ENCODE measurements at regions not wholly inside any gene's neighbourhood (a gene's known extent, or its start where the extent isn't known, plus 50 kb on each side); places are given as distances from the start of the nearest gene placed in this dataset.
"Not testable (repeated sequence)": the region's sequence is repeated elsewhere in the genome, so short reads cannot be mapped to it uniquely, and the experiment has no call there.

DNA sequence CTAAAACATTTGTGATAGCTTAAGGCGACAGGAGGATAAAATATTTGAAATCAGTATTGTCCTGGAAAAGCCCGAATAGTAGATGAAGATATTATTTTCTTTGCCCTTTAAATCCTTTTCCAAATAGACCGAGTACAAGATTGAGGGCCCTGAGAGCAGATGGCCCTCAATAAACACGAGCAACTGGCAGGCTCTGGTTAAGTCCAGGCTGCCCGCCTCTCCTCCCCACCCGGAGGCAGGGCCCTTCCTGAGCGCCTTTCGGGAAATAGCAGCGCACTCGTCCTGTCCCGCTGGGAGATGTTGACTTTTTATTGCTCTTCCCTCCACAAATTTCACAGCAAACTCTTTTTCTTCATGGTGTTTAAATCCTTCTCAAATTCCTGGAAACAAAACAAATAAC is 50.8 kb upstream of the MAX start:
- no peak for DNase-seq (ENCODE audit: low spot score)

DNA sequence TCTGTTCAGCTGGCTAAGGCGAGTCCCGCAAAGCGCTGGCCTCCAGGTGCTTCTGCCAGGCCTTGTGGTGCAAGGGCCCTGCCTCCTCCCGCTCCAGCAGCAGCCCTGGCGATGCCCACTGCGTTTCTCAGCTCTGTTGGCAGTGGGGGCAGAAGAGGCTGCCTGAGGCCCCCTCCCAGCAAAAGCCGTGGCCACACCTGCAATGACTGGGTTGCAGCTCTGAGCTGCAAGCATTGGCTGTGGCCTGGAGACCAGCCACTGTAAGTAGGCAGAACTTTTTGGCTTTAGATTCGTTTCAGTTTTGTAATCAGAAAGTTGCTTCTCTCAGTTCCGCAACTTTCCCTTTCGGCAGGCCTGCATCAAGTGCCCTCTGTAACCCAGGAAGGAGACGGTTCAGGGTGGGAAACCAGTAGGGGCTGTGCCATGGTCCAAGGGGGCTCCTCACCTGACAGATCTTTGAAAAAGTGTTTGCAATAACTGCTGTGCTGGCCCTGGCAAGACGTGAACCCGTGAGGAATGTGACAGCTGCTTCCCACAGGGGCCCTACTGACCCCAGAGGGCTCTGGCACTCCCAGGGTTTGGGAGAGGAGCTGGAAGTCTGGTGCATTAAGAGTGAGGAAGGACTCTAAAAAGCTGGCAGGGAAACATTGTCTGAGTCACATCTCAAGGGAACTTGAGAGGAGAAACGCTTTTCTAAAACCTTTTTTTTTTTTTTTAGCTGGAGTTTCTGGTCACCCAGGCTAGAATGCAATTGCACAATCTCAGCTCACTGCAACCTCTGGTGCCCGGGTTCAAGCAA is 54.5 kb upstream of the MAX start:
- DNase-seq (ENCODE audit: low spot score) = no peak

DNA sequence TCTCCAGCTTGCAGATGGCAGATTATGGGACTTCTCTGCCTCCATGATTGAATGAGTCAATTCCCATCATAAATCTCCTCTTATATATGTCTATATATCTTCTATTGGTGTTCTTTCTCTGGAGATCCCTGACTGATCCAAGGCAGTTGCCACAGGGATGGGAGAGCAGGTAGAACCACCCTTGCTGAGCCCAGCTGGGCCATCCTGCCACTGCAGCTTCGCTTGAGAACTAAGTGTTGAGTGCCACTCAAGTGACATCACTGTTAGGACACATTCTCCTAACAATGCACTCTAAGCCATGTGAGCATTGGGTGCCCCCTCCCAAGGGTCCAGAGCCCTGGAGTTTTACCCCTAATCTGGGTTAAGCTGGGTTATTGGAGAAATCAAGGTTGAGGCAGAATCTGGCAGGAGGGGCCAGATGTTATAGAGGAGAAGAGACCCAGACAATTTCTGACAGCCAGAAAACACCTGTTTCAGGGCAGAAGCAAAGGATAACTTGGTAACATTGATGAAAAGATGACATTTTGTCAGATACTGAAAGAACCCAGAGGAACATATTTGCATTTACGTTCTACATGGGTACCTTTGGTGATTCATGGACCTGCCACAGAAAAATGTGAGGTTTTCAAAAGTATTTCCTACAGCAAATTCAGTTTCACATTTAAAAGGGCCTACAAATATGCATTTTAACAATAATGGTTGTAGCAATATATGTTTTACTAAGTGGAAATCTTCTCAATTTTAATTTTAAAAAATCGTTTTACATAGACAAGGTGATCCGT is 57.2 kb upstream of the MAX start:
- DNase-seq (ENCODE audit: low spot score) = no peak

DNA sequence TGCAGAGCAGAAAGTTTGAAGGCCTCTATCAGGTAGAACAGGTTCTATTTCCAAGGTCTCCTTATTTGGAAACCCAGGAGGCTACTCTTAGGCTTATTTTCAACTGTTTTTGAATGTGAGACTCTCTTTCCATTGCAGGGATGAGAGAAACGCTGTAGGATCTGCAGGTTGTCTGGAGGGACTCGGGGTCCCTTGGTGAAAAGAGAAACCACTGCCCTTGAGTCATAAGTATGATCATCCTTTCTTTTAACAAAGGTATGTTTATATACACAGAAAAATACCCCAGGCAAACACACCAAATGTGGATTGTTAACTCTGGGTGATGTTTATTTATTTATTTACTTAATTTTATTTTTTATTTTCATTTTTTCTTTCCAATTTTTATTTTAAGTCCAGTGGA is 57.8 kb upstream of the MAX start:
- DNase-seq (ENCODE audit: low spot score) = no peak

DNA sequence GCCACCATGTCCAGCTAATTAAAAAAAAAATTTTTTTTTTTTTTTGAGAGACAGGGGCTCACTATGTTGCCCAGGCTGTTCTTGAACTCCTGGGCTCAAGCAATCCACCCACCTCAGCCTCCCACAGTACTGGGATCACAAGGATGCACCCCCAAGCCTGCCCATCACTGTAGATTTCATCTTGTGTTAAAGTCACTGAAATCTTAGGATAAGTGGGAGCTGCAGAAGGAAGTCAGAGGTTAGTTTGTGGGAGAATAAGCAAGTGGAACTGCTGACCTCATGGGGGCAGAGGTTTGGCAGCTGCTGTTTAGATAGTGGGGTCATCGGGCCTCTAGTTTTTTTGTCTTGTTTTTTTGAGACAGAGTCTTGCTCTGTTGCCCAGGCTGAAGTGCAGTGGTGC is 59.7 kb upstream of the MAX start:
- DNase-seq (ENCODE audit: low spot score) = no peak

DNA sequence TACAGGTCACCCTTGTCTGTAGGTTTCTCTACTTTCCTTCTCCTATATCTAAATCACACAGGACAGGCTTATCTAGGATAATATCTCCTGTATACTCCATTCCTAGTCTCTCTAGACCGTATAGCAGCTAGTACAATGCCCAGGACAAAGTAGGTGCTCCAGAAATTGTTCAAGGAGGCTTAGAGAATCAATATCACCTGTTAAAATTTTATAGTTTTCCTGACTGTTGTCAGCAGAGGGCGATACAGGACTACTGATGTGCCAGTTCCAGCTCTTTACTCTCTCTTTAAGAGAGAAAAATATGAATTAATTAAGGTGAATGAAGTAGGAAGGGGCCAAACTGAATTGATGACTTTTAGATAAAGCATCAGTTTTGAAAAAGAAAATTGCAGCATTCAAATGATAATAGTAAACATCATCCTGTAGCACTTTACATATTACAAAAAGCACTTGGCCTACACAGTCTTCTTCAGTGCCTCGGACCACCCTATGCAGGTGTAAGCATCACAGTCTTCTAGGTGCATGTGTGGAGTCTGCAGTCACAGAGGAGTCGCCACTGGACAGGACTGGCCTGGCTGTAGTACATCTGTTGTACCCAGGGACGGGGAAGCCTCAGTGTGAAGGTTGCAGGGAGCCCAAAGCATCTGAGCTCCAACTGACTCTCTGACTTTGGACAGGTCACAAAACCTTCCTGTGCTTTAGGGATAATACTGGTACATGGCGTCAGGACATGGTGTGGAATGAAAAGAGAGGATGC is 61.9 kb upstream of the MAX start:
- DNase-seq (ENCODE audit: low spot score) = peak; percentile 59

DNA sequence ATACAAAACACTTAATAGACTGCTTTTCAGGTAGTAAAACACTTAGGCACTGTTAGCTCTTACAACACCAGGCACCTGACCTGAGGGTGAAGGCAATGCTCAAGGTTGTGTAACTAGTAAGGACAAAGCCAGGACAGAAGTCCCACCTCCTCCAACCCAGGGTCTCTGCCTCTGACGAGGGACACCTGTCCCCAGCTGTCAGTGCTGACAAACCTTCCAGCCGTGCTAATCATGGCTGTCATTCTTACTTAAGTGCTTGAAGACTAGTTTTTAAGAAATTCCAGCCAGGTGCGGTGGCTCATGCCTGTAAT is 62.5 kb upstream of the MAX start:
- DNase-seq (ENCODE audit: low spot score) = no peak

DNA sequence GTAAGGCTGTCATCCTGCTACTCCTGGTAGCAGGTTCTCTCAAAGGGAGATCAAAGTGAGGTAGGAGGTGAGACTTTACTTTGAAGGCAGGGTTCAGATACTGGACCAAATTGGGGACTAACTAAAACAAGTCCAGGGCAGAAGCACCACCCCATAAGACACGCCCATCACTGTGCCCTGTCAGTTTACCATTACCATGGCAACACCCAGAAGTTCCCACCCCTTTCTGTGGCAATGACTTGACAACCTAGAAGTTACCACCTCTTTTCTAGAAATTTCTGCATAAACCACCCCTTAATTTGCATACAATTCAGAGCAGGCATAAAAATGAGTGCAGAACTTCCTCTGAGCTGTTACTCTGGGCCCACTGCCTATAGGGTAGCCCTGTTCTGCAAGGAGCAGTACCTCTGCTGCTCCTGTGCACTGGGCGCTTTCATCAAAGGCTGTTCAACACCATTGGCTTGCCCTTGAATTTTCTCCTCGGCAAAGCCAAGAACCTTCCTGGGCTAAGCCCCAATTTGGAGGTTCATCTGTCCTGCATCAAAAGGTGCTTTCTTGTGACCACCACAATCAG is 64.8 kb upstream of the MAX start:
- no peak for DNase-seq (ENCODE audit: low spot score)

DNA sequence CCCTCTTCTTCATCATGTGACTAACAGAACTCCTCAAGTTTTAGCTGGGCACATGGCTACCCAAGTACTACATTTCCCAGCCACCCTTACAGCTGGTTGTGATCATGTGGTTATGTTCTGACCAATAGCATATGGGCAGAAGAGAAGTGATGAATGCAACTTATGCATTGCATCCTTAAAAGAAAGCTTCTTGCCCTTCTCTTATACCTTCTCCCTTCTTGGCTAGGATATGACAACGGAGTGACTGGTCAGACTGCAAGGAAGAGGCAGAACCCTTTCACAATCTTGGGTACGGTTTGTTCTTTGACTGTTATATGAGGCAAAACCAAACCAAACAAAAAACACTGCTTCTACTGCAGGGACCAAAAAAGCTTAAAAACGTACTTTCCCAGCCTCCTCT is 66.5 kb upstream of the MAX start:
- no peak for DNase-seq (ENCODE audit: low spot score)

DNA sequence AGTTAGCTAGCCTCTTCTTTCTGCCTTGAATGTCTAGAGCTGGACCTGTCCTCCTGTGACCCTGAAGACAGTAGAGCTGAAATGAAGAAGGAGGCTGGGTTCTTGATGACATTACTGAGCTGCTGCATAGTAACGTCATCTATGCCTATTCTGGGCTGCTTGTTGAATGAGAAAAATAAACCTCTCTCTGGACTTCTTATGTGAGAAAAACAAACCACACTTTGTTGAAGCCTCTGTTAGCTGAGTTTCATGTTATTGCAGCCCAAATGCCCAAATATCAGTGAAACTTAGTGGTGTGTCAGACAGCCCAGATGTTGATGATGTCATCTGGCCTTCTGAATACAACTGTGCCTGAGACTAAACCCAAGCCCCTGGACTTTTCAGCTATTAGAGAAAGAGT is 67.0 kb upstream of the MAX start:
- no peak for DNase-seq (ENCODE audit: low spot score)

DNA sequence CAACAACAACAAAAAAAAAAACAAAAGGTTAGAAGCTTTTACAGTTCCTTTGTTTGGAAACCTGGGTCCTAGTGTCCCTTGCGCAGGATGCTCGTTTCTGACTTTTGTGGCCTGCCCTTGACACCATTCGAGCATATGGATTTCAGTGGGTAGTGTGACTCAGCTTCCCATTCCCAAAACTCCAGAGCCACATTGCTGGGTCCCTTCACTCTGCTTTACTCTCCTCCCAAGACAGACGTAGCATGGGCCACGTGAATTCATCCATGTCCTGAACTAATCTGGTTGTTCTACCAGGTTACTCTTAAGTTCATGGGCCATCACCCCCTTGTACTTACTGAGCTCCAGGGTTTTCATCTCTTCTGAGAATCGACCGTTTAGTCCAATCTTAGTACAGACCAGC is 68.0 kb upstream of the MAX start:
- no peak for DNase-seq (ENCODE audit: low spot score)

DNA sequence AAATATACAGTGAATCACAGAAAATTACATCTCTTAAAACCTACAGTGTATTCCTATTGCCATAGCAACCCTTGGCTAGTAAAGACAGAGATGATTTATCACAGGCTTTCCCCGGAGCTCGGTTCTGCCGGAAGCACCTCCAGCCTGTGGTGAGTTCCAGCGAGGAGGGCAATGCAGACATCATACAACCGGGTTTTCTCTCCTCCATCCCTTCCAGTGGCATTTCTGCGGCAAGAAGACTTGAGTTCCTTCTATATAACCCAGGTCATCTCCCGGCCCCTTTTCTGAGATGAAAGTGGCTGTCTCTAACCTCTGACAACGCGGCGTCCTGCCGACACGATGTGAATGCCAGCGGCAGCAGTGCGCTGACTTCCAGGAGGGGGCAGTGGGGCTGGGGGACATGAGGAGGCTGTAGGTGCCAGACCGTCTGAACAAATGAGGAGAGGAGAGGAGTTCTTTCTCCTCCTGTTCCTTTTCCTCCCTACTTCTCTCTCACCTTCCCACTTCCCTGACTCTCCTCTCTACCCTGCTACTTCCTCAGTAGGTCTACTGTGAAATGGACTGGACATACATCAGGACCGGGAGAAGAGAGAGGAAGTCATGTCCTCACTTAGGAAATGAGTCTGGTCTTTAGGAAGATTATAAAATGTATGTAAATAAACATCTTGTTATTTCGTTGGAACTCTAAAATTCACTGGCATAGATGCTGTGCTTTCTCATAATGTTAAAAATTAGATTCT is 68.6 kb upstream of the MAX start:
- DNase-seq (ENCODE audit: low spot score) = peak; percentile 47

DNA sequence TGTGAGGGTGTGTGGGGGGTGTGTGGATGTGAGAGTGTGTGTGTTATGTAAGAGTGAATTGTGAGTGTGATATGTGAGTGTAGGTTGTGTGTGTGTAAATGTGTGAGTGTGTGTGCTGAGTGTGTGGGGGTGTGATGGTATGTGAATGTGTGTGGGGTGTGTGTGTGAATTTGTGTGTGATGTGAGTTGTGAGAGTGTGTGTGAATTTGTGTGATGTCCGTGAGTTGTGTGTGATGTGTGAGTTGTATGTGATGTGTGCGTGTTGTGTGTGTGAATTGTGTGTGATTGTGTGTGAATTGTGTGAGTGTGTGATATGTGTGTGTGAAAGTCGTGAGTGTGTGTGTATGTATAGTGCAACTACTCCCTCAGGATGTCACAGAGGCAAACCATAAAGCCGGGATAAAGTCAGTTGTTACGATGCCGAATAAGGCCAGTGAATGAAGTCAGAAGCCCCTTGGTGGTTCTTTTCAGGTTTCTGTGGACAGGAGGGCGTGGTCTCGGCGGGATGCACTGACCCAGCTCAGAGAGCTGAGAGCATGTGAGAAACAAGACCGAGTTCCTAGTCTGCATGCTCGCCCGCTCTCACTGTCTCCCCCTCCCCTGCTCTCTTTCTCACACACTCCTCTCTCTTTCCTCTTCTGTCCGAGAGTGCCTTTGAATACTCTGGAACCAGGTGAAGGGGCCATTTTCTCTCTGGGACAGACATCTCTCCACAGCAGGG is 71.8 kb upstream of the MAX start:
- no peak for DNase-seq (ENCODE audit: low spot score)

DNA sequence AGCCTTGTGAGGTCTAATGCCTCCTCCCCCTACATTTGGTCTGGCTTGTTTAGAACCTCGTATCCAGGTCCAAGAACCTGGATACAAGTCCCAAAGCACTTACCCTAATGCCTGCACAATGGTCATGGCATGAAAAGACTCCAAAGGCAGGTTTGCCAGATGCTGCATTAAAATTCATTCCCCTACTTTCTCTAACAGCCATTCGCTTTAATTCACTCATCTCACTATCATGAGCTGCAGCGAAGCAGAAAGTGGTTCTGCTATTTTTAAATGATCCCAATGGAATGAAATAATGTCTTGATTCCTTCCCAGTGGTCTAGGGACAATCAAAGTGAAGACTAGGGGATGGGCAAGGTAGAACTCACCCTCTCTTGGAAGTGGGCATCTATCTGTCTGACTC is 72.5 kb upstream of the MAX start:
- no peak for DNase-seq (ENCODE audit: low spot score)

DNA sequence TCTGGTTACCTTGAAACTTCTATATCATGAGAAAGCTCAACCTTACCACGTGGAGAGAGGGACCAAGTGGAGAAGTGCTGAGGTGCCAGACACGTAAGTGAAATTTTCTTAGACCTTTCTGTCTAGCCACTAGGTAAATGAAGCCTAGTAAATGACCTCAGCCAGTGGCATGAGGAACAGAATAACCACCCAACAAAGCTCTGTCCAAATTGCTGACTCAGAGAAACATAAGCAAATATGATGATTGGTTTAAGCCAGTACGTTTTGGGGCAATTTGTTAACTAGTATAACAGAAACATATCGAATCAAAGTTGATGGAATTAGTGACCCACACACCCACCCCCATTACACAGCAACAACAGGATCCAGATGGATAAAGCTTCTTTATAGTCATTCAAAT is 75.2 kb upstream of the MAX start:
- no peak for DNase-seq (ENCODE audit: low spot score)

DNA sequence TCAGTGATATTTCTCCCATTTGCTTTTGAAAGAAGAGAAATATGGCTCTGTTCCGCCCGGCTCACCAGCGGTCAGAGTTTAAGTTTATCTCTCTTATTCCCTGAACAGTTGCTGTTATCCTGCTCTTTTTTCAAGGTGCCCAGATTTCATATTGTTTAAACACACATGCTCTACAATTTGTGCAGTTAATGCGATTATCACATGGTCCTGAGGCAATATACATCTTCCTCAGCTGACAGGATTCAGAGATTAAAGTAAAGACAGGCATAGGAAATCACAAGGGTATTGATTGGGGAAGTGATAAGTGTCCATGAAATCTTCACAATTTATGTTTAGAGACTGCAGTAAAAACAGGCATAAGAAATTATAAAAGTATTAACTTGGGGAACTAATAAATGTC is 76.9 kb upstream of the MAX start:
- DNase-seq (ENCODE audit: low spot score) = not testable (repeated sequence)

DNA sequence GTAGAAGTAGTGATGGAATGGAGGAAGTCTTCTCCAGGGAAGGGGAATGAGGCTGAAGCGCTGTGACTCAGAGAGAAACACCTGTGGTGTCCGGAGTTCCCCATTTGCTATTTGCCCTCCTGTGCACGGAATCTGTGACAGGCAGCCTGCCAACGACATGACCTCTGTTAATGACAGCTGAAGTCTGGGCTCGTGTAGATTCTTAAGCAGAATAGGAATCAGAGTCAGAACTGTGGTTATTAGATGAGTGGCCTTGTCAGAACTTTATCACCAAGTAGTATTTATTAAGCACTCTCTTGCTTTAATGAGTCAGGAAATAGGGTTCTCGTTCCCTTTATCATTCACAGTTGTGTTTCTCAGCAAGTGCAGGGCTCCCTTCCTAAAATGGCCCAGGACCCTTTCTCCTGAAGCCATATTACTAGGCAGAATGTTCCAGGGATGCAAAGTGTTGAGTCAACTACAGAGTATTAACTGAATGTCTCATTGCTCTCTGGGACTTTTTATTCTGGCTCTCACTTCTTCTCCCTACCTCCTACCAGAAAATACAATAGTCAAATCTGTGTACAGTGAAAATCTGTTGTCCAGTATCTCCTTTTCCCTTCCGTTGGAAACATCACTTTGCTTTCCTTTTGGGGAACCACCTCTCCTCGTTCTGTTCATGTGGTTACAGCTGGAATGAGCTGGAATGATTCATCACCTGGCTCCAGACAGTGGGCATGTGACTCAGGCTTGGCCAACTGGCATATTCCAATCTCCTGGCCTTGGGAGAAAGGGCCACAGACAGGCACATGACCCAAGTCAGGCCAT is 77.8 kb upstream of the MAX start:
- DNase-seq (ENCODE audit: low spot score) = peak; percentile 28

DNA sequence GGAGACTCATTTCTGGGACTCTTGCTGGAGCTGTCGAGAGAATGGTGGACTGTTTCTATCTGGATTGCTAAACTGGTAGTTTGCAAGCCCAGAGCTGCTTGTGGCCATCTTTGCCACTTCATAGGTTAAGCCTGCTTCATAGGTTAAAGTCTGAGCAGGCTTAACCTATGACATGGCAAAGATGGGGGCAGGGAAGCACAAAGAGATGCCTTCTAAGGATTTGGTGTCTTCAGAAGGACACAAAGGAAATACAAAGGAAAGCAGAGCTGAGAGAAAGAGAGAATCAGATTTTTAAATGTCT is 78.4 kb upstream of the MAX start:
- DNase-seq (ENCODE audit: low spot score) = no peak

DNA sequence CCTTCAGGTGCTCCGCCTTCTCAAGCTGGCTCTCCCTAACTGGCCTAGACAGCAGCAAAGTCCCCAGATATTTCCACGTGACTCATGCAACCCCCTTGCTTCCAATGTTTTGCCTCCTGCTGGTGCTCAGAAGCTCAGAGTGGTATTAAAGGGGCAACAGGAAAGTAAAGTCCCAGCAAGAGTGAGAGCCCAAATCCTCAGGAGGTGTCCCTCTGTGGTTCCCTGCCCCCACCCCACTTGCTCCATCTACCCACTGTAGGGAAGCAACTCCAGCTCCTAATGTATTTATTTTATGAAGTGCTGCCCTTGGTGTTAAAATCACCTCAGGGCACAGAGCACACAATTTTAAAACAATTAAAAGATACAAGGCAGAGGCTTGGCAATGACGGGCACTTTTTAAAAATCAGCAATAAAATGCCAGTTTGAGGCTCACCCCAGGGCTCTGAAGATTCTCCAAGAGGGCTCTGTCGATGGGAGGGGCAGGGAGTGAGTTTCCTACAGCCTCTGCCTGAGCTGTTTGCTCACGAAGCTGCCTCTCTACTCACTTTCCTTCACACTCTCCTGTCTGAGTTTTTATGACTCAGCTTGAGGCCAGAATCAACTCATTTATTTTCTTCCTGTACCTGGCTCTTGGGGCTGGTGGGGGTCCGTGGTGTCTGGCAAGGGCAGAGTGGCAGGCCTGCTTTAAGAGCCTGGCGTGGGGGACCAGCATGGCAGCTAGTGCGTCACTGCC is 81.9 kb upstream of the MAX start:
- DNase-seq (ENCODE audit: low spot score) = no peak

DNA sequence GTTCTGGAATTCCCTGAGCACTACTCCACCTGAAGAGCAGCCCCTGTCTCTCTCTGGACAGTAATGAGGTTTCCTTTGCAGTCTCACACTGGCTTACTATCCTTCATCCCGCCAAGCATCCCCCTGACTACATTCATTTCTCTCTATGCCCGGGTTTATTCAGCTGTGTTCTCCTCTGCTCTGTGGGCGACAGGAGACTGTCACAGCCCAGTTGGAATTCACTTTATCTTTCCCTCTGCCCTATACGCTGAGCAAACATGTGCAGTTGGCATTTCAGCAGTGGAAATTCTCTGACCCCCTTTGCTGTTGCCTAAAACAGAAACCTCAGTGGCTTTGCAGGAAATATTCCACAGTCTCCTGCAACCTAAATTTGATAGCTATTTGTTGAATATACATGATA is 83.5 kb upstream of the MAX start:
- no peak for DNase-seq (ENCODE audit: low spot score)

All from COLO829 (cell line).